IPS-NIHi7 (cell line): ENCODE measurements at regions not wholly inside any gene's neighbourhood (a gene's known extent, or its start where the extent isn't known, plus 50 kb on each side); places are given as distances from the start of the nearest gene placed in this dataset.

Source experiments
- DNase-seq: peaks from one replicate; pipeline ENCODE4 v3.0.0; 2012; ENCODE audit warnings: mixed read lengths; ENCODE audit errors: extremely low spot score

DNA sequence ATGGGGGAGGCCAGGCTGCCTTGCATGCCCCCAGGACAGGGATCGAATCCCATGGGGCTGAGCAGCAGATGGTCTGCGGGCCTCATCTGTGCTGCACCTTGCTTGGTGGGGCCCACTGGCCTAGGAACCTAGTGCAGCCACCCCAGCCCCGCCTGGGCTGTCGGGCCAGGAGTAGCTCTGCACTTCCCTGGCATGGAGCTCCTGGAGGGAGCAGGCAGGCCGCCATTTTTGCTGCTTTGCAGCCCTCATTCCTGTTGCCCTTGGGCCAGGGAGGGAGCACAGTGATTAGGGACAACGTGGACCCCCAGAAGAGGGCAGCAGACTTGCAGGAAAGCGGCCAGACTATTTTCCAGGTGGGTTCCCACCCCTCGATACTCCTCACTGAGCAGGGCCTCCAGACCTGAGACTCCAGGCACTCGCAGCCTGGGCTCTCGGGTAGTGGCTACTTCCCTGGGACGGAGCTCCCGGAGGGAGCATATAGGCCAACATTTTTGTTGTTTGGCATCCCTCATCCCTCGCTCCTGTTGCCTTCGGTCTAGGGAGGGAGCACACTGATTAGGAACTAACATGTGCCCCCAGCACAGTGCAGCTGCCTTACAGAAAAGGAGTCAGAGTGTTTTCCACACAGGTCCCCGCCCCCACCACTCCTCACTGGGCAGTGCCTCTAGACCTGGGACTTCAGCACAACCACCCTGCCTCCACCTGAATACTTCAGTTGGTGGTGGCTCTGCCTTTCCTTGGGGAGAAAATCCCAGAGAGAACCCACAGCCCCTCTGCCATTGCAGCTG is 99.5 kb downstream of the MAIP1 start:
- peak; percentile 71 for DNase-seq

GRCh38 chr2:200056105-200056504 is 100.7 kb downstream of the MAIP1 start:
- DNase-seq = no peak

DNA sequence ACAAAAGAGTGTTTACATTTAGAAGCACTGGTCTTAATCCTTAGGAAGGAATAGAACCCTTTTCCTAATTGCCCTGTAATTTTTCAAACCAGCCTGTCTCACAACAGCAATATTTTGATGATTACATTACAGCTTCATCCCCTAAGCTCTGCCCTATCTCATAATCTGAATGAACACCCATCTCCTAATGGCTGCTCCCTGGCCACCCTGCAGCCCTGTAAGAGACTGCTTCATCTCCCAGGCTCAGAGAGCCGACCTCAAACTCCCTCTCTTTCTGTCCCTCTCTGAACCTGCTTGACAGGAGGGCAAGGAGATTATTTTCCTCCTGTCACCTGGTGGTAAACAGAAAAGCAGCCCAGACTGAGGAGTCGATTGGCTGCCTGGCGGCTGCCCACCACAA is 107.8 kb downstream of the MAIP1 start:
- DNase-seq = no peak

DNA sequence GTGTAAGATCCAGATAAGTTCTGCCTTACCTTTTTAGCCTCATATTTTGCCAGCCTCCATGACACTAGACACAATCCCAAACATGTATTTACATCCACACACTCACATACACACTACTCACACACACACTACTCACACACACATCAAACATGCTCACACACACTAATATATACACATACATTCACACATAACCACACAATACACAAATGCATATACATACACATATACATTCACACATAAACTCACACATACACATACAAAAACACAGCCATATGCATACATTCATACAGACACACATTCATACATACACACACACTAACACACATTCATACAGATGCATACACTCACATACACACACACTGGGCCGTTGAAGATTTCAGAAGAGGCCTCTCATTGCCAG is 109.5 kb downstream of the MAIP1 start:
- no peak for DNase-seq

GRCh38 chr2:200065477-200065876 is 110.1 kb downstream of the MAIP1 start:
- DNase-seq = no peak

- DNase-seq = no peak
Observed at GRCh38 chr2:200066417-200066816, 111.0 kb downstream of the MAIP1 start.

DNA sequence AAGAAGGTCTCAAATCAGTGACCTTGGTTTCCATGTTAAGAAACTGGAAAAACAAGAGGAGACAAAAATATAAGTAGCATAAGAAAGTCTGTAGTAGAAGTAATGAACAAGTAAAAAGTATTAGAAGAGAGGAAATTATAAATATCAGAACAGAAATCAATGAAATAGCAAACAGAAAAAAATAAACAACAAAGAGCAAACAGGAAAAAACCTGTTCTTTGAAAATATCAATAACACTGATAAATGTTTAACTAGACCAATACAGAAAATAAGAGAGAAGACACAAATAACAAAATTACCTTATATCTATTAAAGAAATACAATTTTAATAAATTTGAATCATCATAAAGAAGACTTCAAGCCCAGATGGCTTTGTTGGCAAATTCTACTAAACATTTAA is 113.3 kb downstream of the MAIP1 start:
- DNase-seq = no peak

- DNase-seq = no peak
Observed at GRCh38 chr2:200077210-200077650, 121.8 kb downstream of the MAIP1 start.

DNA sequence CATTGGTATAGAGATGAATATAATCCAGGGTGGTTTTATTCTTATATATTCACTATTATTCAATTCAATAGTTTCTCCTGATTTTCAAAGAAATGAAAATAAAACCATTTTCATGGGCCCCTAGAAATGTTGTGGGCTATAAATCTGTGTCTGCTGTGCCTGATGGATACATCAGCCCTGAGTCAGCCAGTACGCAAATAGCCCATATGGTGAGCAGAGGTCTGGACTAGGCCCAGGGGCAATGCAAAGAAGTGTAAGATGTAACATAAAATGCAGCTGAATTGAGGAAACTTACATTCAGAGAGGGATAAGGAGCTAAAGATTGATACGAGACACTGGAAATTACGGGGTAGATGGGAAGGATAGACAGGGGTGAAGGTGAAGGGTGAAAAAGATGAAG is 122.5 kb downstream of the MAIP1 start:
- no peak for DNase-seq

- DNase-seq = no peak
Observed at GRCh38 chr2:200079356-200079755, 124.0 kb downstream of the MAIP1 start.

DNA sequence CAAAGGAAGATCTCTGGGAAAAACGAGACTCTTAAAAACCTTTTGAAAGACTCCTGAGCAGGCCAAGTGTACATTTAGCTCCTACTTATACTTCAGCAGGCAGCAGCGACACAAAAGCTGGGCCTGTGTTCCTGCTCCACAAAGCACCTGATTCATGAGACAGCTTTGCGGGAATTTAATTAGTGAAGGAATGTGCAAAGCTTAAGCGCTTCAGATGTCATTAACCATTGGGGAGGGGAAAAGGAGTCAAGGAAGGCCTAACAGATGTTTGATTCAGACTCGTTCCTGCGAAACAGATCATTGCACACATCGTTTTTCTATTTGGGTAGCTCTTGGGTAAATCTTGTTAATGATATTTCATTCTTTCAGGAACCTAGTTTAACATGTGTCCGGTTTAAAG is 125.9 kb downstream of the MAIP1 start:
- DNase-seq = no peak

DNA sequence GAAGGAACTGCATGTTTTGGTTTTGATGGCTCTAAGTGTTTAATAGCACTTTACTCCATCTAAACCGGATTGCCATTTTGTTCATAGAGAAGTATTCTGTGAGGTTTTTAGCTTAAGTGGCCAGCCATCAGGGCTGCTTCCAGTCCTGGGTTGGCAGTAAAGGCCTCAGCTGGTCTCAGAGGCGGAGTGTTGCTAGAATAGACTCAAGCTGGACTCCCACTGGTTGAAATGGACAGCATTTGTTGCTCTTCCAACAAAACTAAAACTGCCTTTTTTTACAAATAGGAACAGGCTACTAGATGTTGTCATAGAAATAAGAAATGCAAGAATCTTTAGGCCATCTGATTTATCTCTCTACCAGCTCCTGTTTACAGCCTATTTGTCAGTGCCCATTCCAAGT is 126.4 kb downstream of the MAIP1 start:
- DNase-seq = no peak

DNA sequence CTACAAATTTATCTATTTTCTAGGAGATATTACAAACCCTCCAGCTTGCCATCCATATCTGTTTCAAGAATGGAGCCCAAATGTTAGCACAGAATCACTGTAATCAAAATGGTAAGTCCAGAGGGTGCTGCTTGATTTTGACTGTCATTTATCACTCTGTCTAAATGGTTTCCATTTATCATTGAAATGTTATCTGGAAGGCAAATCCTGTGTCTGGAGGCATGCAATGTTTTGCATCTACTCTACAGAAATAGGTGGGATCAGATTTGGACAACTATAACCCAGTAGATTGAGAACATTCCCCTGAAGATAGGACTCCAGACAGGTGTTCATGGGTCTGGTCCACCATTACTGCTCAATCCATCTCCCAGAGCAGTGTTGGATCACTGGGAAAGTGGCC is 128.7 kb downstream of the MAIP1 start:
- DNase-seq = no peak

GRCh38 chr2:200086911-200087310 is 131.5 kb downstream of the MAIP1 start:
- no peak for DNase-seq

GRCh38 chr2:200087451-200087850 is 132.1 kb downstream of the MAIP1 start:
- DNase-seq = no peak

GRCh38 chr2:200089040-200089755 is 133.8 kb downstream of the MAIP1 start:
- DNase-seq = no peak

DNA sequence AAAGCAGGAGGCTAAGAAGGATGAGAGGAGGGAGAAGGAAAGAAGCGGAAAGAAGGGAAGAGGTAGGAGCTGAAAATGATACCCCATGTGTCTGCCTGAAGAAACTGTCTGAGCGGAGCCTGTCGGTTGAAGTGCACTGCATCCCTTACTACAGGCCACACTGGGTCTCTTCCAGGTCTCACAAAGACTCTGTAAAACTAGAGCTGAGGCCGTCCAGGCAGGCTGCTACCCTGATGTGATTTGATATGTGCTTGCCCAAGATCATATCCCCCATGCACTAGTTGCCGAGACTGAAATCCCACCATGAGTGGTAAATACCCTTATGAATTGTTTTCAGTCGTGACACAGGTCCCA is 134.4 kb downstream of the MAIP1 start:
- no peak for DNase-seq

- DNase-seq = no peak
Observed at GRCh38 chr2:200090683-200091082, 135.3 kb downstream of the MAIP1 start.

DNA sequence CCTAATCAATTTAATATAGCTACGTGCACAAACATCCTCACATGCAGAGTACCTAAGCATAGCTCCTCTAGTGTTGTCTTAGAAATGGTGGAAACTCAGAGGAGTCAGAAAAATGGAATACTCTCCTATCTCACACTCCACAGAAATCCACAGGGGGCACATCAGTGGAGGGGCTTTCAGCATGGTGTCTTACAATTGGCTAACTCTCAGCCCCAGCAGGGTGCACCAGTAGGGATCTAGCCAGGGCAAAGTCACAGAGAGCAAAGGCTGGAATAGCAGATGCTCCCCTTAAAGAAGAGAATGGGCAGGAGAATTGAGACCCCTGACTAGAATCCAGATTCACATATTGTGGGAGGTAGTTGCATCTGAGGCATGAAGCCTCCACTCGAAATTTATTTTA is 135.7 kb downstream of the MAIP1 start:
- DNase-seq = peak; percentile 38

DNA sequence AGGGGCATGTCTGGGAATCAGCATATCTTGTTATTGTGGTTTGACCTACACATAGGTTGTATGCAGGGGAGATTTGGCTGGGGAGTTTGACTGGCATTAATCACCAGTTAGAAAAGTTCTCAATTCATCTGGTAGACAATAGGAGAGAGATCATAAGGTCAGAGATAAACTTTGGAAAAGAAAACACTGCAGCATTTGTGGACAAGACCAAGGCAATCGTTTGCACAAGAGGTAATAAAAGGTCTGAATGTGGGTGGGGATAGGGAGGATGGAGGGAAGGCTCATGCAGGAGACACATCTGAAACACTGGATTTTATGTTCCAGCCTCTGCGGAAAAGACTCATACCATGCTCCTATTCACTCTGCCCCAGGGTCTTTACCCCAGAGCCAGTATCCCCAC is 136.9 kb downstream of the MAIP1 start:
- no peak for DNase-seq

- DNase-seq = no peak
Observed at GRCh38 chr2:200095436-200095835, 140.1 kb downstream of the MAIP1 start.

- no peak for DNase-seq
Observed at GRCh38 chr2:200099256-200099655, 143.9 kb downstream of the MAIP1 start.

- DNase-seq = no peak
Observed at GRCh38 chr2:200100027-200100426, 144.6 kb downstream of the MAIP1 start.
